Uterus (tissue), 2 donors: ENCODE measurements at regions not wholly inside any gene's neighbourhood (a gene's known extent, or its start where the extent isn't known, plus 50 kb on each side); places are given as distances from the start of the nearest gene placed in this dataset.

Source experiments
- CTCF ChIP-seq, 4 experiments: fragments of 200-600 bp in 2 of 4; fragments of 450-650 bp in 2 of 4; sonication (generic) in 2 of 4; IDR thresholded peaks; one replicate each; pipeline ENCODE4 v1.5.1; 2016 to 2019; ENCODE audit warnings: antibody characterized with exemption in 4 of 4, mild to moderate bottlenecking in 2 of 4, moderate library complexity in 1 of 4
- POLR2A ChIP-seq, 2 donors: fragments of 450-650 bp; IDR thresholded peaks; one replicate each; pipeline ENCODE4 v1.6.1; 2016; ENCODE audit warnings: antibody characterized with exemption in 2 of 2, mild to moderate bottlenecking in 1 of 2, moderate library complexity in 1 of 2

- no peak for TF ChIP-seq CTCF (IDR thresholded peaks at IDR 0.05)
- TF ChIP-seq POLR2A (IDR thresholded peaks at IDR 0.05) = no peak
Observed at GRCh38 chr22:26931471-26931870, 274.1 kb downstream of the MIAT start.
